UCSD-AML1 (cell line): ENCODE measurements at regions not wholly inside any gene's neighbourhood (a gene's known extent, or its start where the extent isn't known, plus 50 kb on each side); places are given as distances from the start of the nearest gene placed in this dataset.
"Not testable (repeated sequence)": the region's sequence is repeated elsewhere in the genome, so short reads cannot be mapped to it uniquely, and the experiment has no call there.

Source experiments
- DNase-seq: peaks from one replicate; lab custom pipeline; 2025; ENCODE audit not compliant: unreplicated experiment; lab: John Stamatoyannopoulos, UW

DNA sequence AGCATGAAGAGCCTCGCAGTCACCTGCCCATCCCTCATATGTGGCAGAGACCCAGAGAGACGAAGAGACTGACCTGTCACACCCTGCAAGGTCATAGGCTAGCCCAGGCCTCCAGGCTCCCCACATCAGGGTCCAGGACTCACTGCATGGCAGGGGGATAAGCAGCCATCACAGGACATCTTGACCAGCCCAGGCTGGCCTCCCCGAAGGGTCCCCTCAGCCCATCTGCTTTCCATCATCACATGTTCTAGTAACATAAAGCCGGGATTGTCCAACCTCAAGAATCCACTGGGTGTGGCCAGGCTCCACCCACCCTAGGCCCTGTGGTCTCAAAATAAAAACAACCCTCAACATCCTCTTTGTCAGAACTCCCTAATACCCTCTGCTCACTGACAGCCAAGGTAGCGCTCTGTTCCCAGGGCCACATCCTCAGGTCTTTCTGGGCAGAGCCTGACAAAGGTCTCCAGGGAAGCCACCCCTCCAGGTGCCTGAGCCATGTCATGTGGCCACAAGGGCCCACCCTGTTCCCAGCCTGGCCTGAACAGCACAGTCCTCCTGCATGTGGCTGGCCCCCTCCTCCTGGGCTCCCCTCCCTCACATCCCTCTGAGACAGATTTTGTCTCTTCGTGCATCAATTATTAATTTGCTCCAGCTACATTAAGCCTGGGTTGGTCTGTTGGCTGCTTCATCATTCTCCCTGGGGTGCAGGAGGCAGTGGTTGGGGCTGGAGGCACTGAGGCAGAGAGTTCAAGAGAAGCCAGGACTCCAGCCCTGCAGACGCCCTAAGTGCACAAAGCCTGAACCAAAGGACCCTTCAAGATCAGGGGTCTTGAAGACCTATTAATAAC is 131.8 kb upstream of the UNC5B start:
- DNase-seq, result no peak

DNA sequence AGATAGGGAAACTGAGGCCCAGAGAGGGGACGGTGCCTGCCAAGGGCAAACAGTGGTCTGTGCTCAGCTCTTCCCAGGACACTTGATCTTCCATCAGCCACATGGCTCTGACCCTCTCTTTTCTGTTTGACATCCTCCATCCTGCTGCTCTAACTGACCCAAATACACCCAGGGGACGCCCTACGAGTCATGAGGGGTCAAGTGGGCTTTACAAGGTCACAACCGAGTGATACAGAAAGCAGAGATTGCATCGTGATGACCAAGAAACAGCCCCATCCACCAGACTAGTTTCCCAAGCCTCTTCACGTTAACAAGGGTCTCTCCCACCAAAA is 131.2 kb upstream of the UNC5B start:
- DNase-seq, result no peak

DNA sequence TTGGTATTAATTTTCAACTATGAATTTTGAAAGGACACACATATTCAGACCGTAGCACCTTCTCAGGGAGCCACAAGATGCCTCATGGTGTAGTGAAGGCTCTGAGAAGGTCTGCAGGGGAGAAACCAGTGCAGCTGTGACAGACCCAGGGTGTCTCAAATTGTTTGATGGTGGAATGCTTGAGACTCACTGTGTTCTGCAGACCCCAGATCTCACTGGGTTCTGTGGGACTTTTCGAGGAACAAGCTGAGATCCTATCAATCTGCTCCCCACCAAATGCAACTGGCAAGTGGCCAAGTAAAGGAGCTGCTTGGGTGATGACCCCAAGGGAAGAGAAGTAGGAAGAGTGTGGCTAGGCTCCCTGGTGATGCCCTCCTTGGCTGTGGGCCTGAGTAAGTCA is 130.5 kb upstream of the UNC5B start:
- DNase-seq, result no peak

DNA sequence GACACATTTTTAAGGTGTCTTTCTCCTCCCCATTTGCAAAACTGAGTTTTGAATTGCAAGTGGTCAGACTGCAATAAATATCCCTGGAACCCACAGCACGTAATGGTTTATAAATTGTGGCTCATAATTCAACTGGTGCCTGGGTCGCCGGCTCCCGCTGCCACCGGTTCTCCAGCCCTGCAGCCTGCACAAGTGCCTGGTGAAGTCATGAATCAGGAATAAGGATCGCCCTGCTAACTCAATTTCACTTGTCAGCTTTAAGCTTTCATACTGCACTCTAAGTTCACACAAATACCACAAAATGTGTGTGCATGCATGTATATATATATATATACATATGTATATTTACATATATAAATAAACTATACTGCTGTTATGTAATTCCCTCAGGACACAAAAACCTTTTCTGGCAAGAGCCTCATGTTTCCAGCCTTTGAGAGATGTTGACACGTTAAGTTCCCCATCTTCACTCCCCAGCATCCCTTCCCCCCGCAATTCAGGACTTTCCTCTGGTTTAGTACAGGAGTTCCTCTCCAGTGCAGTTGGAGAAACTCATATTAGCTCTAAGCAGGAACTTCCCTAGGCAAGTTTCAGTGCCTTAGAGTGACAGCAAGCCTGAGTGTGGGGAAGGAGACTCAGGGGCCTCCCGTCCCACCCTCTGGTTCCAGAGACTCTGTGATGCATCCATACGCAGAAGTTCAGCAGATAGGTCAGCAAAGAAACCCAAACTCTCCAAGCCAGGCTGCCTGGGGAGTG is 129.2 kb upstream of the UNC5B start:
- no peak for DNase-seq

DNA sequence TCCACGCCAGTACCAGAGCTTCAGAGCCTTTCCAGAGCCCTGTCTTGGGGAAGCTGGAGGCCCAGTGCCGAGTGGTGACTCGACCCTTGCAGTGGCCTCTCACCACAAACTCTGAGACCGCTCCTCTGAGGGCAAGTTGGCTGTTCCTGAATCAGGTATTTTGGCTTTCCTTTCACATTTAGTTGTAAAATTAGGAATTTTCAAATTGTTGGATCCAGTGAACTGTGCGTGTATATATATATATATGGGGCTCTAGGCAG is 128.7 kb upstream of the UNC5B start:
- DNase-seq, result no peak

DNA sequence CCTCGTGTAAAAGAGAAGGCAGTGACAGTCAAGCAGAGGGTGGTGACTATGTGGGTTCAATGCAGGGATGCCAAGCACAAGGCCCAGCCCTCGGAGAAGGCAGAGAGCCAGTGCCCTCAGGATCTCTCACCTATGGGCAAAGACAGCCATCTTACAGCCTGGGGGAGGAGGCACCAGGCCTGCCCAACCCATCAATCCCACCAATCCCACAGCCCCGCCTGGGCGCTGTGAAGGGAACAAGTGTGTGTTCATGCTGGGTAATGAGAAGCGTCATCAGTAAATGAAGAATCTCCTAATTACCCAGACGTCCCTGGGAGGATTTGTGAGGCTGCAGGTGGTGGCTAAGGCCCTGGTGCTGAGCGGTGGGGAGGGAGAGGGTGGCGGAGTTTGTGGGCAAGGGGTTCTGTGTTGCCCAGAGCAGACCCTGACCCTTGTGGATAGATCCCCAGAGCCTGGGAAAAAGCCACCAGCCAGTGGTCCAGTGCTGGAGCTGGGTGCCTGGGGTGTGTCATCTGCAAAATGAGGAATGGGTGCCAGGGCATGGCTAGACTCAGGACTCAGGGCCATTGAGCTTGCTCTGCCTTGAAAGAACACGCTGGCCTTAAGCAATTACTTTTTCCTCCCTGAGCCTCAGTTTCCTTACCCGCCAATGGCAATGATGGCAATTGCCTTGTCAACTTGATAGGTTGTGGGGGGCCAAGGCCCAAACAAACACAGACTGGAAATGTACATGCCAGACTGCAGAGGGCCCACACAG is 128.1 kb upstream of the UNC5B start:
- no peak for DNase-seq

DNA sequence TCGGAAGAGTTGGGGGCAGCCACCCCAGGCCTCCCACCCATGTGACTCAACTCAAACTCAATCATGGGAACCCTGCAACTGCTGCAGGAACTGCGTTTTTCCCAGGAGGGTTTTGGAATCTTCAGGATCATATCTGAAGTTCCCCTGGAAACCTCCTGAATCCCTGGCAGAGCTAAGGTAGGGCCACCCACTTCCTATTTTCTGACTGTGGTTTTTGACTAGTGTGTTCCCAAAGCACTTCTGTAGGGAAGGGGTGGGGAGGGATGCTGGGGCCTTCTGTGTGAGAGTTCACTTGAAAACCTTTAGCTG is 127.6 kb upstream of the UNC5B start:
- DNase-seq, result no peak

DNA sequence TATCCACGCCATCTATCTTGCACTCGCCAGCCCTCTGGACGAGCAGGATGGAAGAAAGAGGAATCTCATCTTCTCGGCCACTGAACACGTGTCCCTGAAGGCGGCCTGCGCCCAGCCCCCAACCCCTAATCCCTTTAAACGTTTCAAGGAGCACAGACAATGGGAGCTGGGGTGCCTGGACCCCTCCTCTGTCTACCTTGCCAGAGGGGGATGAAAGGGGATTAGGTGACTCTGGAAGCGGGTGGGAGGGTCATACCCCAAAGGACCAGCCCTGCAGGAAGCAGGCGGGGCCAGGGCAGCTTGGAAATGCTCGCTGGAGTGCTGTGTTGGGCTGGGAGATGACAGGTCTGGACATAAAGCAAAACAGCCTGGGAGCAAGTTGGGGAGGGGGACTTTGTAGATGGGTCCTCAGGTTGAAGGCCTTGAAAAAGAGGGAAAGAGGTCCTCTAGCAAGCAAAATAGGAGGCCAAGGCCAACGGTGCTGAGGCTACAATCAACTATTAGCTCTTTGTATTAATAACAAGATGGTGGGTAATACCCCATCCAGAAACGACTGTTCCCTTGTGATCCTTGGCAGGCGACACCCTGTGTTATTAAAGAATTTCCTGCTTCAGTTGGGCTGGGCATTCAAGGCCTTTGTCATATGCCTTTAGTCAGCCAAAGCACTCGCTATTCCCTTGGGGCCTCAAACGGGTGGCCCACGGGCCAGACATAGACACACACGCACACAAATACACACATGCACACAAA is 126.5 kb upstream of the UNC5B start:
- DNase-seq, result no peak

DNA sequence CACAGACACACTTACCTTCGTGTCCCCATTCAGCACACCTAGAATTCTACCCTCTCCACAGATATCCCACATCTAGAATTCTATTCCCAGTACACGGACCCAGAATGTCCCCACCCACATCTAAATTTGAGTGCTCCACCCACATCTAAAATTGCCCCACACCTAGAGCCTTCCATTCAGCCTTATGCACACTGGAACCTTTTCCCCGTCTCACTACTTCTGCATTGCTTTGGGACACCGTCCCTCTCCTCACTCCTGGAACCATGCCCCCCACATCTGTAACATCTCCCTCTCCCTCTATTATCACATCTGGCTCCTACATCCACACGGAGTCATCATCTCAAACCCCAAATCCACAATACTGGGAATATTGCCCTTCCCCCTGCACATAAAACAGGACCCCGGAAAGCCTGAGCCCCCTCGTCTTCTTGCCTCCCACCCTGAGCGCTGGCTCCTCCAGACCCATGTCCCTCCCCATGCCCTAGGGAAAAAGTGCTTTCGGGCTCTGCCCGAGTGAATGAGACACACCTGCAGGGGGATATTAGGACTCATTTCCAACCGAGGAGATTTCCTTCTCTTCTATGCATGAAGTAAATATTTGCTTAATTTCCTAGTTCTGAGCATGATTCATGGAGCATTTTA is 125.8 kb upstream of the UNC5B start:
- DNase-seq, result no peak

DNA sequence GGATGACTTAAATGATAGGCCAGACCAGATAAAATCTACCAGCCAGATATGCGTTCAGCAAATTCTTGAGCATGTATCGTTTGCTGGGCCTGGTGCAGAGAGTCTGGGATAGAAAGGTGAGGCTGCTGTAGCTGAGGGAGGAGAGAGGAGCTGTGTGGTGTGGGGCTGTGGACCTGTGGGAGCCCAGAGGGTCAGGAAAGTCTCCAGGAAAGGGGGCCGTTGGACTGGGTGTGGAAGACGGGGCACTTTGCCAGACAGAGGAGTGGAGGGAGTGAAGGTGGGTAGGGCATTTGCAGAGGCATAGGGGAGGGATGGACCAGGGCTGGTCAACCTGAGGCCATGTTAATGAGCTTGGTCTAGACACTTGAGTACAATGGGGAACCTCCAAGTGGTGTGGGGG is 124.7 kb upstream of the UNC5B start:
- no peak for DNase-seq

DNA sequence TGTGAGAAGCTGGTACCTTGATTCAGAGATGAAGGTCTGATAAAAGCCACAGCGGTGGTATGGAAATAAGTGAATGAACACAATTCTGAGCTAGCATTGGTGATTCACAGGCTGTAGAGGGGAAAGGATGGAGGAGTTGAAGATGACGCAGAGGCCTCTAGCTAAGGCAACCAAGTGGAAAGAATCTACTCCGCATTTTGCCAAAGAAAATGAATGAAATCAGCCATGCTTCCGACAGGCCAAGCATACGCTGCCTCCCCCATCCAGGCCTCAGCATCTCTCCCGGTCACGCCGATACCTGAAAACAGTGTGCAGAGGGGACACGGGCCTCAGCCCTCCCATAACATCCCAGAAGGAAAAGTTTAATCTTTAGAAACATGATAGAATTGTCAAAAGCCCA is 124.3 kb upstream of the UNC5B start:
- no peak for DNase-seq

DNA sequence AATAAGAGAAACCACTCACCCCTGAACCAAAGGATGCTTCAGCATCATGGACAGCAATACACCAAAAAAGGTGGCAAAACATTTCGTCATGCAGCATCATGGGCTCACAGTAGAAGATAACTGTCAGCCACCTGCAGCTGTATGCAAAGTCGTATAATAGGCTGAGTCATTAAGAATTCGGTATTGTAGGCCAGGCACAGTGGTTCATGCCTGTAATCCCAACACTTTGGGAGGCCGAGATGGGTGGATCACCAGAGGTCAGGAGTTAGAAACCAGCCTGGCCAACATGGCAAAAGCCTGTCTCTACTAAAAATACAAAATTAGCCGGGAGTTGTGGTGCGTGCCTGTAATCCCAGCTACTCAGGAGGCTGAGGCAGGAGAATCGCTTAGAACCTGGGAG is 123.8 kb upstream of the UNC5B start:
- not testable (repeated sequence) for DNase-seq

DNA sequence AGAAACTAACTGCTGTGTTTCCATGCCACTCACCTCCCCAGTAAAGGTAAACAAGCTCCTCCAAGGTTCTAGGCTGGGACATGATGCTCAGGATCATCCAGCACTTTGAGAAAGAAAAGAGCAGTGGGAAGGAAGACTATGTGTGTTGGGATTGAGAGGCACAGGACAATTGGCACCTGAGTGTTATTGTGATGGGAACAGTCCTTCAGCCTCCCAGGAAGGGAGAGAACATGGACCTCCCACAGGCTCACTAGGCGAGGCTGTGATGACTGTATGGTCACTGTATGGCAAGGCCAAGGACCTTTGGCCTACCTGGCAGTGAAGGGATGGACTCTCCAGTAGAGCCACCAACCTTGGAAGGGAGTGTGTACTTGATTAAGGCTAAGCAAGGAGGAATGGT is 123.2 kb upstream of the UNC5B start:
- DNase-seq, result no peak

DNA sequence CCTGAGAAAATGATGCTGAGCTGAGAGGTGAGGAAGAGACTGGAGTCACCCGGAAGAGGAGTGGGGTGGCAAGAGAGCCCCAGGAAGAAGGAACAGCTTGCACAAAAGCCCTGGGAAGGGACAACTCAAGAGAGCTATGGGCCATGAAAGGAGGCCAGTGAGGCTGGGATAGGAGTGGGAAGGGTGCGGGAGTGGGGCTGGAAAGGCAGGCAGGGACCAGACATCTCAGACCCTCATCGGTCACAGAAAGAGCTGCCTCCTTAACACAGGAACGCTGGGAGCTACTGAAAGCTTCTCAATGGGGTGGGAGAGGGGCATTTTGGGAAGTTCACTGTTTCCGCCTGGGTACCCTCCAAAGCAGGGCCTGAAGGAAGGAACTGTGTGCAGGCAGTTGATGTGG is 122.0 kb upstream of the UNC5B start:
- no peak for DNase-seq

DNA sequence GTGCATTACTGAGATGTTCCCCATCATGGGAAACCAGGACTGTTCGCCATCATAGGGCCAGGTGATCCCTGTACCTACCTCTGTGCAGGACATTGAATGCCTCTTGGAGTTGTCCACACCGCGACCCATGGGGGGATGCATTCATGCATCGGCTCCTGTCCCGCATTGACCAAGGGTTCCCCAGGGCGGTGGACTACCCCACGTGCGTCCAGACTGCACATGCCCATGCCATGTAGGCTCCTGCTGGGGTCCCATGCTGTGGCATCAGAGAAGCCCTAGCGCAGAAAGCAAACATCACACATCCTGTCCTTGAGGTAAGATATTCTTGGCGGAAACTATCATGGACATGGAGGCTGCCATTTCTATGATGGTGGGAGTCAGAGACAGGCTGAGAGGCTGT is 121.6 kb upstream of the UNC5B start:
- DNase-seq, result no peak

DNA sequence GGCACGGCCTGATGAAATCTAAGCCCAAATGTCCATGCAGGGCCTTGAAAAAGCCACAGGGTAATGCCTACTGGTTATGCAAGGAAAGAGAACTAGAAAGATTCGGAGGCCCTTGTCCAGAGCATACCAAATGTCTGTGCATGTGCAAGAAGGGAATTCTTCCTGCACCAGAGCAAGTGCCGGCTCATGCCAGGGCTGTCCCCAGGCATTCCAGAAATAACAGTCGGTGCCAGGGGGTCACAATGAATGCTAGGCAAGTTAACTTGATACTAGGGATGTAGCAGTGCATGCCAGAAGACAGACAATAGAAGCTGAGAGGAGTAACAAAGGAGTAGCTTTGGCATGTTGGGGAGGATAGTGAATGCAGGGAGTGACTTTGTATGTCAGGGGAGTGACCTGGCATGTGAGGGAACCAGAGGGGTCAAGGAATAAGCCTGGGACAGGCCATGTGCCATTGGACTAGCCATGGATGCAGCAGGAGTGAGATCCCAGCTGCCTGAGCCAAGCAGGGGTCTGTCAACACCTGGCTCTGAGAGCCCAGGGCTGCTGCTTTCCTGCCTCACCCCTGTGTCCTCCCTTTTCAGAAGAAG is 119.5 kb upstream of the UNC5B start:
- DNase-seq, result no peak

DNA sequence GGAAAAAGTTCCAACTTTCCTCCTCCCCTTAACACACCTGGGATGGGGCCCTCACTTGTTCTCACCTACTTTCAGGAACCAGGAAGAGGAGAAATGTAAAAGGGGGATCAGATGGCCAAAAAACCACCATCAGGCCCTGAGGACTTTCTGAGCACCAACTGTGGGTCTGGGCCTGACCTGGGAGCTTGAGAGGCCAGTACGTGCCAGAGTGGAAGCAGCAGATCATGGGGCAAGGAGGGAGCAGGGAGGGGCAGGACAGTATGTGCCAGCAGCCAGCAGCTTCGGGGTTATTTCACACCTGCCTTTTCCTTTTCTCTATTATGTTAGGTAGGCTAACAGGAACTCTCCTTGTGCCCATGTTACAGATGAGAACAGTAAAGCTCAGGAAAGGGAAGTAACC is 118.8 kb upstream of the UNC5B start:
- no peak for DNase-seq

DNA sequence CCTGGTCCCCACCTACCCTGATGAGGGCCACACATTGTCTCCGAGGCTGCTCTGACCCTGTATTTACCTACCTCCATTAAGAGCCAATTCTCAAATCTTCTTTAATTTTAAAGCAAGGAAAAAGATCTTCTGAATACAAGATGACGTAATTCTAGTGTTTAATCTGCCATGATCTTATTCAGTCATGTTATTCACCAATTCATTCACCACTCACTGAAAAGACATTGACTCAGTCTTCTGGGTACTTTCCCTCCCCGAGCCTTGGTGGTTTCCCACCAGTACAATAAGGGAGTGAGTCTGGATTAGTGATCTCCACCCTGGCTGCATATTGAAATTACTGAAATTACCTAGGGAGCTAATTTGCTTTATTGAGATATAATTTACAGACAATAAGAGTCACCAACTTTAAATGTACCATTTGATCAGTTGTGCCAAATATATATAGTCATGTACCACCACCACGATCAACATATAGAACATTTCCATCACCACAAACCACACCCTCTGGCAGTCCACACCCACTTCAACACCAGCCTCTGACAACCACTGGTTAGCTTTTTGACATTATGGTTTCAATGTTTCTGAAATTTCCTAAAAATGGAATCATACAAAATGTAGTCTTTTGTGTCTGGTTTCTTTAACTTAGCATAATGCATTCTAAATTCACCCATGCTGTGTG is 117.5 kb upstream of the UNC5B start:
- DNase-seq, result no peak

DNA sequence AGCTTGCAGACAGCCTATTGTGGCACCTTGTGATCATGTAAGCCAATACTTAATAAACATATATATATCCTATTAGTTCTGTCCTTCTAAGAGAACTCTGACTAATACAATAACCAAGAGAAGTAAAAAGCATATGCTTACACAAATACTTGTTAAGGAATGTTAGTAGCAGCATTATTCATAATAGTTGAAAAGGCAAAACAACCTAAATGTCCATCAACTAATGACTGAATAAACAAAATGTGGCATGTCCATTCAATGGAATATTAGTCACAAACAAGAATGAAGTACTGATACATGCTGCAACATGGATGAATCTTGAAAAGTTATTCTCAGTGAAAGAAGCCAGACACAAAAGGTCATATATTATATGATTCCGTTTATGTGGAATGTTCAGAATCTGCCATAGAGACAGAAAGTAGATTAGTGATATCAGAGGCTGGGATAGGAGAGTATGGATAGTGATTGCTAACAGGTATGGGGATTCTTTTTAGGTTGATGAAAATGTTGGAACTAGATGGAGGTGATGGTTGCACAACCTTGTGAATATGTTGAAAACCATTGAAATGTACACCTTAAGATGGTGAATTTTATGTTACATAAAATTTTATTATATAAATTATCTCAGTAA is 112.5 kb upstream of the UNC5B start:
- DNase-seq, result no peak

DNA sequence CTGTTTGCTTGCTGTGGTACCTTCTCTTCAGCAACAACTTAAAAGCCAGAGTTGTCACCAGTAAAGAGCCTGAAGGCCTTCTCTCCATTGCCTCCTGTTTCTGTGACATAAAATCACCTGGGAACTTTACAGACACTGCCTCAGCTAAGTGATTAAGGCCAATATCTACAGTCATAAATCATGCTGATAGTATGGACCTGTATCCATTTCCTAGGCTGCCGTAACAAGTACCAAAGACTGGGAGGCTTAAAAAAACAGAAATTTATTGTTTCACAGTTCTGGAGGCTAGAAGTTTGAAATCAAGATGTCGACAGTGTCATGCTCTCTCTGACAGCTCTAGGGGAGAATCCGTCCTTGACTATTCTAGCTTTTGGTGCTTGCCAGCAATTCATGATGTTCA is 108.4 kb upstream of the UNC5B start:
- no peak for DNase-seq
